ENCODE measurements at regions not wholly inside any gene's neighbourhood (a gene's known extent, or its start where the extent isn't known, plus 50 kb on each side); places are given as distances from the start of the nearest gene placed in this dataset.

DNA sequence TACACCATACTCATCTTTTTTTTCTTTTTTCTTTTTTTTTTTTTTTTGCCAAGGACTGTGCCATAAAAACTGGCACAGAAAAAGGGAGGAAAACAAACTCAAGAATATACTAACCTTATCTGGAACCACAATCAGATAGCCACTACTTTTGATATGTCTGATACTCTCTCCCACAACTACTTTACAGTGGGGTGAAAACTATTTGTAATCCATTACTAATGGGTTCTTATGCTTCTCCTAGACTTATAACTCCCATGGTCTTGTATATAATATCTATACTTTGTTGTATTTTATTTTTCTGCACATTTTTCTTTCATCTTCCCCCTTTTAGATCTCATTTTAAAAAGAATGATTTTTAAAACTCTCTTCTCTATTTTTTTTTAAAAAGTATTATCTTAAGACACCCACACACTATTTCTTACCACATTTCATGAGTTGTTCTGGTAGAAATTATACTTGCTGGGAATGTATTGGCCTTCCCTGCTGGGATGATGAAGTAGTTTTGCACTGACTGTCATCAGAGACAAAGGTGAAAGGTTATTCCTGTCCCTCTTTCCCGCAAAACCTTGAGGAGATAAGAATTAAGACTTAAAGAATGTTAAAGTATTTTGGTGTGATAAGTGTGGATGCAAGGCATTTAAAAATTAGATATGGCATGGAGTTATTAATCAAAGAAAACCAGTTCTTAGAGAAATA, 146.7 kb upstream of the KLF12 start:
- no peak for ATAC-seq
- Histone ChIP-seq H3K27me3 (ENCODE audit: control insufficient read depth, insufficient read depth, low read length) (no peaks in the 10 kb centered on the region), H3K4me1 (ENCODE audit: control insufficient read depth, insufficient read depth, low read length) (no peaks in the 10 kb centered on the region), H3K27ac (ENCODE audit: low read length) (no peak overlapping the region), H3K9me3 (ENCODE audit: control insufficient read depth, insufficient read depth, low read depth, low read length) (no peaks in the 10 kb centered on the region), H3K36me3 (ENCODE audit: control insufficient read depth, insufficient read depth, low read length) (no peaks in the 10 kb centered on the region), H3K4me3 (ENCODE audit: low read depth in 2 of 2, low read length in 2 of 2) (no peak overlapping the region)
- intact Hi-C loops (cut with micrococcal nuclease; ENCODE audit: unreplicated experiment): loop anchor here (10.0 kb wide), 1 partner anchor 446 kb away; no protein-coding TSS in a partner anchor
- POLR2A ChIA-PET: no interaction called here
- no peak for TF ChIP-seq REST (IDR thresholded peaks at IDR 0.05; ENCODE audit: insufficient read depth in 1 of 2, low read depth in 2 of 2, low read length in 1 of 2)
- no peak for TF ChIP-seq POLR2AphosphoS5 (IDR thresholded peaks at IDR 0.05; ENCODE audit: low read depth, low read length)
- TF ChIP-seq TCF7L2 (IDR thresholded peaks at IDR 0.05; ENCODE audit: low read depth, low read length): no peak
- TF ChIP-seq SIN3A (IDR thresholded peaks at IDR 0.05; ENCODE audit: borderline replicate concordance, insufficient read depth, low read depth, low read length): no peak
- TF ChIP-seq, protein P1, sequence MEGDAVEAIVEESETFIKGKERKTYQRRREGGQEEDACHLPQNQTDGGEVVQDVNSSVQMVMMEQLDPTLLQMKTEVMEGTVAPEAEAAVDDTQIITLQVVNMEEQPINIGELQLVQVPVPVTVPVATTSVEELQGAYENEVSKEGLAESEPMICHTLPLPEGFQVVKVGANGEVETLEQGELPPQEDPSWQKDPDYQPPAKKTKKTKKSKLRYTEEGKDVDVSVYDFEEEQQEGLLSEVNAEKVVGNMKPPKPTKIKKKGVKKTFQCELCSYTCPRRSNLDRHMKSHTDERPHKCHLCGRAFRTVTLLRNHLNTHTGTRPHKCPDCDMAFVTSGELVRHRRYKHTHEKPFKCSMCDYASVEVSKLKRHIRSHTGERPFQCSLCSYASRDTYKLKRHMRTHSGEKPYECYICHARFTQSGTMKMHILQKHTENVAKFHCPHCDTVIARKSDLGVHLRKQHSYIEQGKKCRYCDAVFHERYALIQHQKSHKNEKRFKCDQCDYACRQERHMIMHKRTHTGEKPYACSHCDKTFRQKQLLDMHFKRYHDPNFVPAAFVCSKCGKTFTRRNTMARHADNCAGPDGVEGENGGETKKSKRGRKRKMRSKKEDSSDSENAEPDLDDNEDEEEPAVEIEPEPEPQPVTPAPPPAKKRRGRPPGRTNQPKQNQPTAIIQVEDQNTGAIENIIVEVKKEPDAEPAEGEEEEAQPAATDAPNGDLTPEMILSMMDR (IDR thresholded peaks at IDR 0.05): no peak
- DNase-seq (ENCODE audit: low read depth, low spot score): no peak
- CTCF ChIA-PET: no interaction called here
- in situ Hi-C loops (cut with HindIII; ENCODE audit: low pct_unique_long_range_greater_than_20kb, low sequenced_read_pairs): no loop called here
- BruUV-seq (replicated peaks): no TSS peak

- Histone ChIP-seq H3K27me3 (ENCODE audit: control insufficient read depth, insufficient read depth, low read length) (no peaks in the 10 kb centered on the region), H3K9me3 (ENCODE audit: control insufficient read depth, insufficient read depth, low read depth, low read length) (no peaks in the 10 kb centered on the region), H3K4me3 (ENCODE audit: low read depth in 2 of 2, low read length in 2 of 2) (no peak overlapping the region), H3K27ac (ENCODE audit: low read length) (no peak overlapping the region), H3K4me1 (ENCODE audit: control insufficient read depth, insufficient read depth, low read length) (no peaks in the 10 kb centered on the region), H3K36me3 (ENCODE audit: control insufficient read depth, insufficient read depth, low read length) (no peaks in the 10 kb centered on the region)
- TF ChIP-seq, protein P1 (IDR thresholded peaks at IDR 0.05): no peak
- intact Hi-C loops (cut with micrococcal nuclease; ENCODE audit: unreplicated experiment) (loop anchor here (10.0 kb wide), 1 partner anchor 445 kb away; no protein-coding TSS in a partner anchor), in situ Hi-C loops (cut with HindIII; ENCODE audit: low pct_unique_long_range_greater_than_20kb, low sequenced_read_pairs) (no loop called here)
- ChIA-PET POLR2A (no interaction called here), CTCF (no interaction called here)
- no peak for ATAC-seq
- no peak for DNase-seq (ENCODE audit: low read depth, low spot score)
- BruUV-seq (replicated peaks): no TSS peak
Measured at GRCh38 chr13:74280093-74280794, 146.0 kb upstream of the KLF12 start.

Data from Panc1 (cell line).